Endothelial cell of umbilical vein (primary cell): ENCODE measurements at regions not wholly inside any gene's neighbourhood (a gene's known extent, or its start where the extent isn't known, plus 50 kb on each side); places are given as distances from the start of the nearest gene placed in this dataset.

Experiments used
- EZH2 ChIP-seq: IDR thresholded peaks from 2 replicates; pipeline ENCODE4 v1.6.1; 2012; ENCODE audit warnings: borderline replicate concordance, low read depth, mild to moderate bottlenecking, moderate library complexity, low read length, inconsistent platforms; ENCODE audit not compliant: severe bottlenecking
- FOS ChIP-seq: IDR thresholded peaks from 2 replicates; pipeline ENCODE4 v1.6.1; 2011; ENCODE audit warnings: mild to moderate bottlenecking, low read length, moderate library complexity, borderline replicate concordance; ENCODE audit not compliant: insufficient read depth
- GATA2 ChIP-seq: IDR thresholded peaks from 2 replicates; pipeline ENCODE4 v1.7.0; 2011; ENCODE audit warnings: low read depth, mild to moderate bottlenecking, moderate library complexity, mixed read lengths, low read length; ENCODE audit not compliant: insufficient read length, insufficient read depth
- JUN ChIP-seq: IDR thresholded peaks from 2 replicates; pipeline ENCODE4 v1.6.1; 2011; ENCODE audit warnings: borderline replicate concordance, low read depth; ENCODE audit not compliant: insufficient read length, insufficient read depth
- MYC ChIP-seq: IDR thresholded peaks from one replicate; pipeline ENCODE4 v1.6.1; 2011; ENCODE audit warnings: mild to moderate bottlenecking, low read depth, low read length
- POLR2A ChIP-seq: IDR thresholded peaks from 2 replicates; pipeline ENCODE4 v1.6.1; 2012; ENCODE audit warnings: low read depth, mild to moderate bottlenecking, control low read depth, low read length
- POLR2AphosphoS5 ChIP-seq: IDR thresholded peaks from 2 replicates; pipeline ENCODE4 v1.6.1; 2012; ENCODE audit warnings: low read depth, mild to moderate bottlenecking, control low read depth, low read length, moderate library complexity; ENCODE audit not compliant: insufficient read depth
- TF ChIP-seq, protein P1 (sequence below), 2 donors: IDR thresholded peaks; 1 replicate in 1 of 2; 2 replicates in 1 of 2; pipeline ENCODE4 v1.5.1; 2011; ENCODE audit warnings: low read length in 2 of 2, mild to moderate bottlenecking in 2 of 2, moderate library complexity in 2 of 2, control low read depth in 1 of 2, inconsistent platforms in 1 of 2, low read depth in 1 of 2; ENCODE audit not compliant: insufficient read depth in 1 of 2; ENCODE audit errors: extremely low read depth in 1 of 2
- TF ChIP-seq, protein P2 (sequence below): IDR thresholded peaks from 2 replicates; pipeline ENCODE4 v1.6.1; 2011; ENCODE audit not compliant: insufficient read depth, insufficient read length

DNA sequence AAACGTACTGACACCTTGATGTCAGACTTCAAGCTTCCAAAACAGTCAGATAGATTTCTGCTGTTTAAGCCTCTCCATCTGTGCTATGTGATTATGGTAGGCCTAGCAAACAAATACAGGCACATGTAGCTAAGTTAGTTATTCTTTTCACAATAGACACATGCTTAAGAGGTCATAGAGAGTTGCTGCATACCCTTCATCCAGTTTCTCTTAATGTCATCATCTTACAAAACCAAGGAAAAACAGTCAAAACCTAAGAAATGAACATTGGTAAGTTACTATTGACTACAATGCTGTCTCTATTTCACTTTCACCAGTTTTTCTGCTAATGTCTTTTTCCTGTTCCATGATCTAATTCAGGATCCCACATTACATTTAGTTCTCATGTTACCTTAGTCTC lies 946.8 kb downstream of the TUSC7 start:
- TF ChIP-seq POLR2A (no peak), POLR2AphosphoS5 (no peak), MYC (no peak), GATA2 (no peak), FOS (no peak), EZH2 (no peak), JUN (no peak)
- TF ChIP-seq, protein P1, sequence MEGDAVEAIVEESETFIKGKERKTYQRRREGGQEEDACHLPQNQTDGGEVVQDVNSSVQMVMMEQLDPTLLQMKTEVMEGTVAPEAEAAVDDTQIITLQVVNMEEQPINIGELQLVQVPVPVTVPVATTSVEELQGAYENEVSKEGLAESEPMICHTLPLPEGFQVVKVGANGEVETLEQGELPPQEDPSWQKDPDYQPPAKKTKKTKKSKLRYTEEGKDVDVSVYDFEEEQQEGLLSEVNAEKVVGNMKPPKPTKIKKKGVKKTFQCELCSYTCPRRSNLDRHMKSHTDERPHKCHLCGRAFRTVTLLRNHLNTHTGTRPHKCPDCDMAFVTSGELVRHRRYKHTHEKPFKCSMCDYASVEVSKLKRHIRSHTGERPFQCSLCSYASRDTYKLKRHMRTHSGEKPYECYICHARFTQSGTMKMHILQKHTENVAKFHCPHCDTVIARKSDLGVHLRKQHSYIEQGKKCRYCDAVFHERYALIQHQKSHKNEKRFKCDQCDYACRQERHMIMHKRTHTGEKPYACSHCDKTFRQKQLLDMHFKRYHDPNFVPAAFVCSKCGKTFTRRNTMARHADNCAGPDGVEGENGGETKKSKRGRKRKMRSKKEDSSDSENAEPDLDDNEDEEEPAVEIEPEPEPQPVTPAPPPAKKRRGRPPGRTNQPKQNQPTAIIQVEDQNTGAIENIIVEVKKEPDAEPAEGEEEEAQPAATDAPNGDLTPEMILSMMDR (IDR thresholded peaks at IDR 0.05; ENCODE audit: extremely low read depth in 1 of 2, insufficient read depth in 1 of 2, low read depth in 1 of 2, low read length in 2 of 2): no peak
- TF ChIP-seq, protein P2, sequence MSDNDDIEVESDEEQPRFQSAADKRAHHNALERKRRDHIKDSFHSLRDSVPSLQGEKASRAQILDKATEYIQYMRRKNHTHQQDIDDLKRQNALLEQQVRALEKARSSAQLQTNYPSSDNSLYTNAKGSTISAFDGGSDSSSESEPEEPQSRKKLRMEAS: no peak
